Neural progenitor cell (in vitro differentiated cells): ENCODE measurements at regions not wholly inside any gene's neighbourhood (a gene's known extent, or its start where the extent isn't known, plus 50 kb on each side); places are given as distances from the start of the nearest gene placed in this dataset.

Source experiments
- DNase-seq: peaks from one replicate; pipeline ENCODE4 v3.0.0-alpha.2; 2016; ENCODE audit warnings: low spot score
- H2AFZ ChIP-seq: fragments of 200-600 bp; sonication (generic); replicated peaks from 2 replicates; pipeline ENCODE4 v1.6.1; 2016; ENCODE audit warnings: antibody characterized with exemption
- H3F3A ChIP-seq: fragments of 200-600 bp; sonication (generic); 2 replicates; pipeline ENCODE4 v1.6.1; 2016; ENCODE audit warnings: antibody characterized with exemption, low read depth
- H3K27ac ChIP-seq: fragments of 200-600 bp; sonication (generic); 2 replicates; pipeline ENCODE4 v1.5.1; 2016; ENCODE audit warnings: mild to moderate bottlenecking
- H3K27me3 ChIP-seq: fragments of 200-600 bp; sonication (generic); 2 replicates; pipeline ENCODE4 v1.6.1; 2016; ENCODE audit warnings: mild to moderate bottlenecking, moderate library complexity
- H3K36me3 ChIP-seq: fragments of 200-600 bp; sonication (generic); 2 replicates; pipeline ENCODE4 v1.5.1; 2016
- H3K4me1 ChIP-seq: fragments of 200-600 bp; sonication (generic); 2 replicates; pipeline ENCODE4 v1.6.1; 2016; ENCODE audit warnings: mixed run types
- H3K4me2 ChIP-seq: fragments of 200-600 bp; sonication (generic); 2 replicates; pipeline ENCODE4 v1.6.1; 2016
- H3K4me3 ChIP-seq: fragments of 200-600 bp; sonication (generic); 2 replicates; pipeline ENCODE4 v1.5.1; 2016
- H3K79me2 ChIP-seq: fragments of 200-600 bp; sonication (generic); 2 replicates; pipeline ENCODE4 v1.6.1; 2016; ENCODE audit warnings: low read depth
- H3K9ac ChIP-seq: fragments of 200-600 bp; sonication (generic); 2 replicates; pipeline ENCODE4 v1.6.1; 2016
- H3K9me3 ChIP-seq: fragments of 200-600 bp; sonication (generic); 2 replicates; pipeline ENCODE4 v1.5.1; 2016; ENCODE audit warnings: low read depth
- H4K20me1 ChIP-seq: fragments of 200-600 bp; sonication (generic); 2 replicates; pipeline ENCODE4 v1.6.1; 2016; ENCODE audit warnings: low read depth
- H3K27ac Mint-ChIP-seq: 3 replicates; pipeline ENCODE4 v1.8.0; 2021; ENCODE audit warnings: mixed read lengths
- H3K27me3 Mint-ChIP-seq: 2 replicates; pipeline ENCODE4 v1.8.0; 2022; ENCODE audit warnings: low read depth, mild to moderate bottlenecking, inconsistent platforms, moderate library complexity, mixed read lengths; ENCODE audit not compliant: insufficient read depth
- H3K36me3 Mint-ChIP-seq: 3 replicates; pipeline ENCODE4 v1.8.0; 2021; ENCODE audit warnings: mixed read lengths
- H3K4me1 Mint-ChIP-seq: 3 replicates; pipeline ENCODE4 v1.8.0; 2021; ENCODE audit warnings: mixed read lengths
- H3K4me3 Mint-ChIP-seq: 3 replicates; pipeline ENCODE4 v1.8.0; 2021; ENCODE audit warnings: mild to moderate bottlenecking, moderate library complexity, mixed read lengths
- H3K9me3 Mint-ChIP-seq: 3 replicates; pipeline ENCODE4 v1.8.0; 2020; ENCODE audit warnings: mixed read lengths
- EZH2 ChIP-seq: fragments of 200-600 bp; sonication (generic); IDR thresholded peaks from 2 replicates; pipeline ENCODE4 v1.6.1; 2017; ENCODE audit warnings: antibody characterized with exemption, mild to moderate bottlenecking, moderate library complexity
- EZH2phosphoT487 ChIP-seq: fragments of 200-600 bp; sonication (generic); IDR thresholded peaks from 2 replicates; pipeline ENCODE4 v1.6.1; 2017; ENCODE audit warnings: antibody characterized with exemption
- TF ChIP-seq, protein P1 (sequence below): fragments of 200-600 bp; sonication (generic); IDR thresholded peaks from 2 replicates; pipeline ENCODE4 v1.5.1; 2017; ENCODE audit warnings: antibody characterized with exemption, mild to moderate bottlenecking

DNA sequence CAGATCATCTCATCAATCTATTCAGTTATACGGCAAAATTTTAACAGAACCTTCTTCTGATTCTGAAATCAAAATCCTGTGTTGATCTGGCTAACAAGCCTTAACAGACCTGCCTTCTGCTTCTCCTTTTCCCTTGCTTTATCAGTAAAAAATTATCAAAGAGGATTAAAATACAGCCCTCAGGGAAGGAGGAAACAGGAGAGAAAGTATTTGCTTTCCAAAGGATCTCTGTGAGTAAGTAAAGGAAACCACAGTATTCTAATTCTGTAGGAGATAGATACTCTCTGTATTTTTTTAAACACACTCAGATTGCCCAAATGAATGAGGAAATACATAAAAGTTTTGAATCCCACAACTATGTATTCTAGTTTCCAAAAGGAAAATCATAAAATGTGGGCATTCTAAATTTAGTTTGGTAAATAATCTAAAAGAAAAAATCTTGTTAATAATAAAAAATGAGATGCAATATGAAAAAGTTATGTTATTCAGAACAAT is 221.8 kb downstream of the ZIC1 start:
- no peaks in the 10 kb centered on the region for H3K27me3 ChIP-seq
- H3F3A ChIP-seq = no peaks in the 10 kb centered on the region
- no peaks in the 10 kb centered on the region for H3K79me2 ChIP-seq
- H3K4me2 ChIP-seq = no peak overlapping the region
- H2AFZ ChIP-seq = no peak overlapping the region
- TF ChIP-seq, protein P1, sequence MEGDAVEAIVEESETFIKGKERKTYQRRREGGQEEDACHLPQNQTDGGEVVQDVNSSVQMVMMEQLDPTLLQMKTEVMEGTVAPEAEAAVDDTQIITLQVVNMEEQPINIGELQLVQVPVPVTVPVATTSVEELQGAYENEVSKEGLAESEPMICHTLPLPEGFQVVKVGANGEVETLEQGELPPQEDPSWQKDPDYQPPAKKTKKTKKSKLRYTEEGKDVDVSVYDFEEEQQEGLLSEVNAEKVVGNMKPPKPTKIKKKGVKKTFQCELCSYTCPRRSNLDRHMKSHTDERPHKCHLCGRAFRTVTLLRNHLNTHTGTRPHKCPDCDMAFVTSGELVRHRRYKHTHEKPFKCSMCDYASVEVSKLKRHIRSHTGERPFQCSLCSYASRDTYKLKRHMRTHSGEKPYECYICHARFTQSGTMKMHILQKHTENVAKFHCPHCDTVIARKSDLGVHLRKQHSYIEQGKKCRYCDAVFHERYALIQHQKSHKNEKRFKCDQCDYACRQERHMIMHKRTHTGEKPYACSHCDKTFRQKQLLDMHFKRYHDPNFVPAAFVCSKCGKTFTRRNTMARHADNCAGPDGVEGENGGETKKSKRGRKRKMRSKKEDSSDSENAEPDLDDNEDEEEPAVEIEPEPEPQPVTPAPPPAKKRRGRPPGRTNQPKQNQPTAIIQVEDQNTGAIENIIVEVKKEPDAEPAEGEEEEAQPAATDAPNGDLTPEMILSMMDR = no peak
- Mint-ChIP-seq H3K27me3 (no peaks in the 10 kb centered on the region), H3K36me3 (peaks cover 10% of the 10 kb centered on the region), H3K4me1 (no peaks in the 10 kb centered on the region), H3K27ac (no peak overlapping the region), H3K4me3 (no peak overlapping the region), H3K9me3 (peaks cover 18% of the 10 kb centered on the region)
- no peaks in the 10 kb centered on the region for H3K9me3 ChIP-seq
- H3K36me3 ChIP-seq = no peaks in the 10 kb centered on the region
- H3K9ac ChIP-seq = no peak overlapping the region
- H3K27ac ChIP-seq = no peak overlapping the region
- no peak overlapping the region for H3K4me3 ChIP-seq
- no peak for DNase-seq
- H4K20me1 ChIP-seq = no peaks in the 10 kb centered on the region
- H3K4me1 ChIP-seq = no peaks in the 10 kb centered on the region

DNA sequence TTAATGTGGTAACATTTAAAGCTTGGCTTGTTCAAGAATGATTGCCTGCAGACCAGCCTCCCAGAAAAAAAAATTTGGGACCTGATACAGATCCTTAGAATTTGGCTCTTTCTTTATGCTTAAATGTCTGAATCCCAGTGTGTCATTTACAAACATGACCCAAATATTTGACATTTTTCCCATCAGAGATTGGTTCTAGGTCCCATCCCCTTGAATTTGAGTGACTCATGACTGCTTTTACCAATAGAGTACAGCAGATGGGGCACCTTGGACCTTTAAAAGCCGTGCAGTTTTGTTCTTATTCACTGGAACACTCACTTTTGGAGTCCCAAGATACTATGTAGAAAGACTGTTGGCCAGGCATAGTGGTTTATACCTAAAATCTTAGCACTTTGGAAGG is 231.6 kb downstream of the ZIC1 start:
- no peaks in the 10 kb centered on the region for H3K79me2 ChIP-seq
- TF ChIP-seq EZH2 = no peak
- TF ChIP-seq EZH2phosphoT487 = no peak
- no peaks in the 10 kb centered on the region for H3K36me3 ChIP-seq
- H2AFZ ChIP-seq = no peak overlapping the region
- no peak overlapping the region for H3K4me2 ChIP-seq
- Mint-ChIP-seq H3K27ac (no peak overlapping the region), H3K4me3 (no peak overlapping the region), H3K27me3 (no peaks in the 10 kb centered on the region), H3K9me3 (peaks cover 28% of the 10 kb centered on the region), H3K4me1 (no peaks in the 10 kb centered on the region), H3K36me3 (peaks cover 7% of the 10 kb centered on the region)
- no peak overlapping the region for H3K4me3 ChIP-seq
- no peak overlapping the region for H3K27ac ChIP-seq
- DNase-seq = no peak
- H3K4me1 ChIP-seq = no peaks in the 10 kb centered on the region
- H3F3A ChIP-seq = no peaks in the 10 kb centered on the region
- no peaks in the 10 kb centered on the region for H3K9me3 ChIP-seq
- H4K20me1 ChIP-seq = no peaks in the 10 kb centered on the region
- no peaks in the 10 kb centered on the region for H3K27me3 ChIP-seq
- H3K9ac ChIP-seq = no peak overlapping the region

DNA sequence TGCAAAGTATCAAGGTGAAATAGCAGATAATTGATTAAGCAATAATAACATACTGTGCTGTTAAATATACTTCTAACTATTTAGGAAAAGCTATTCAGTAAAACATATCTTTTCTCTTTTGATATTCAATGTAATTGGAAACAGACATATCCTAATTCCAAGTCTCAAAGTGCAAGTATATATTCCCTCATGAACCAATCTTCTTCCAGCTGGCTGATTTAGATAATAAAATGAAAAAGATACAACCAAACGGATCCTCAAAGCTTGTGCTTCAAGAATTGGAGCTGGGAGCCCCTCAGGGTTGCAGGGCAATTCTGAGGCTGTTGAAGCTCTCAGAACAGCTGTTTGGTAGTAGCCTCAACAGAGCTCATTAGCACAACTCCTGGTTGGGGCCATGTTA is 236.6 kb downstream of the ZIC1 start:
- peaks cover 2% of the 10 kb centered on the region for H3K9me3 Mint-ChIP-seq
- H4K20me1 ChIP-seq = no peaks in the 10 kb centered on the region
- H3K27me3 Mint-ChIP-seq = no peaks in the 10 kb centered on the region
- H3K9me3 ChIP-seq = no peaks in the 10 kb centered on the region
- H2AFZ ChIP-seq = no peak overlapping the region
- H3K4me1 Mint-ChIP-seq = no peaks in the 10 kb centered on the region
- no peak overlapping the region for H3K4me3 ChIP-seq
- no peaks in the 10 kb centered on the region for H3K27me3 ChIP-seq
- no peaks in the 10 kb centered on the region for H3K36me3 Mint-ChIP-seq
- no peaks in the 10 kb centered on the region for H3K4me1 ChIP-seq
- H3K9ac ChIP-seq = no peak overlapping the region
- no peak for DNase-seq
- H3K27ac Mint-ChIP-seq = no peak overlapping the region
- no peaks in the 10 kb centered on the region for H3K79me2 ChIP-seq
- no peak overlapping the region for H3K4me3 Mint-ChIP-seq
- H3K27ac ChIP-seq = no peak overlapping the region
- no peaks in the 10 kb centered on the region for H3F3A ChIP-seq
- H3K36me3 ChIP-seq = no peaks in the 10 kb centered on the region
- TF ChIP-seq, protein P1 = no peak
- TF ChIP-seq EZH2phosphoT487 (no peak), EZH2 (no peak)
- H3K4me2 ChIP-seq = no peak overlapping the region

DNA sequence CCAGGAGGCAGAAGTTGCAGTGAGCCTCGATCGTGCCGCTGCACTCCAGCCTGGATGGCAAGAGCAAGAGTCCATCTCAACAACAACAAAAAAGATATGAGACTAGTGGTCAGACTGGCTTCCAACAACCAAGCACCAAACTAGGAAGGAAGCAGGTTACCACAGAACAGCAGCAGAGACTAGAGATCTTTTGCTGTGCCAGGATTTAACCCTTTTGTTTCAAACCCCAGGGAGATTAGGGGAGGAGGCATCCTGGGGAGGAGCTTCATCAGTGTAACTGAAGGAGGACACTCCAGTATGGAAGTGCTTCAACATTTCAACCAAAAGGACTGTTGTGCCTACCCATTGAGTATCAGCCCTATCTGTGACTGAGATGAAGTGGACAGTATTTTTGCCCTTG is 240.3 kb downstream of the ZIC1 start:
- H3K27me3 Mint-ChIP-seq = no peaks in the 10 kb centered on the region
- Histone ChIP-seq H3F3A (no peaks in the 10 kb centered on the region), H3K9ac (no peak overlapping the region), H2AFZ (peak overlapping the region; percentile 48), H3K4me2 (no peak overlapping the region), H3K9me3 (no peaks in the 10 kb centered on the region), H3K36me3 (no peaks in the 10 kb centered on the region), H3K79me2 (no peaks in the 10 kb centered on the region), H3K4me3 (no peak overlapping the region), H4K20me1 (no peaks in the 10 kb centered on the region), H3K27ac (no peak overlapping the region), H3K27me3 (no peaks in the 10 kb centered on the region), H3K4me1 (peaks cover 12% of the 10 kb centered on the region)
- no peak overlapping the region for H3K4me3 Mint-ChIP-seq
- peaks cover 14% of the 10 kb centered on the region for H3K4me1 Mint-ChIP-seq
- no peak overlapping the region for H3K27ac Mint-ChIP-seq
- no peaks in the 10 kb centered on the region for H3K36me3 Mint-ChIP-seq
- DNase-seq = peak; percentile 10
- TF ChIP-seq, protein P1 = no peak
- TF ChIP-seq EZH2 (no peak), EZH2phosphoT487 (no peak)
- peaks cover 2% of the 10 kb centered on the region for H3K9me3 Mint-ChIP-seq
